WTC11 (cell line): ENCODE measurements at regions not wholly inside any gene's neighbourhood (a gene's known extent, or its start where the extent isn't known, plus 50 kb on each side); places are given as distances from the start of the nearest gene placed in this dataset.

Experiments used
- ATF3 ChIP-seq: sonication (generic); formaldehyde crosslinking; conservative IDR thresholded peaks from 2 replicates; pipeline ENCODE4 v1.8.1; 2022; ENCODE audit warnings: mild to moderate bottlenecking, missing genetic modification reagents
- CBFB ChIP-seq: sonication (generic); formaldehyde crosslinking; IDR thresholded peaks from 2 replicates; pipeline ENCODE4 v1.8.1; 2022; ENCODE audit warnings: mild to moderate bottlenecking, low read depth, missing genetic modification reagents
- CTCF ChIP-seq: fragments of 200-600 bp; IDR thresholded peaks from 2 replicates; pipeline ENCODE4 v1.8.0; 2022; ENCODE audit warnings: antibody characterized with exemption
- FOXK1 ChIP-seq: sonication (generic); formaldehyde crosslinking; IDR thresholded peaks from 2 replicates; pipeline ENCODE4 v1.8.0; 2022; ENCODE audit warnings: mild to moderate bottlenecking, moderate library complexity, missing genetic modification reagents
- MYBL2 ChIP-seq: sonication (generic); formaldehyde crosslinking; IDR thresholded peaks from 2 replicates; pipeline ENCODE4 v1.8.1; 2023; ENCODE audit warnings: mild to moderate bottlenecking, moderate library complexity, missing genetic modification reagents
- PREB ChIP-seq: sonication (generic); formaldehyde crosslinking; IDR thresholded peaks from 2 replicates; pipeline ENCODE4 v1.8.1; 2022; ENCODE audit warnings: mild to moderate bottlenecking, missing genetic modification reagents, moderate library complexity, borderline replicate concordance

GRCh38 chr13:100735494-100735893 is 60.9 kb upstream of the TMTC4 start:
- TF ChIP-seq CTCF, result no peak
- TF ChIP-seq PREB (CRISPR knock-in tag), result no peak
- TF ChIP-seq ATF3, result no peak
- no peak for TF ChIP-seq MYBL2 (CRISPR knock-in tag)
- TF ChIP-seq CBFB (CRISPR knock-in tag), result no peak
- TF ChIP-seq FOXK1 (CRISPR knock-in tag), result no peak
